GM12892 (cell line): ENCODE measurements at regions not wholly inside any gene's neighbourhood (a gene's known extent, or its start where the extent isn't known, plus 50 kb on each side); places are given as distances from the start of the nearest gene placed in this dataset.

Experiments used
- POLR2A ChIP-seq: IDR thresholded peaks from 2 replicates; pipeline ENCODE4 v1.6.1; 2011; ENCODE audit warnings: low read depth, low read length, control low read depth
- POLR2AphosphoS5 ChIP-seq: IDR thresholded peaks from 2 replicates; pipeline ENCODE4 v1.6.1; 2011; ENCODE audit warnings: low read depth, low read length, control low read depth
- TAF1 ChIP-seq: IDR thresholded peaks from 2 replicates; pipeline ENCODE4 v1.6.1; 2011; ENCODE audit warnings: low read depth, mild to moderate bottlenecking, control low read depth, low read length, borderline replicate concordance

GRCh38 chr10:128907155-128907941, 559.7 kb upstream of the MGMT start:
- TF ChIP-seq POLR2A (no peak), TAF1 (no peak), POLR2AphosphoS5 (no peak)
